ENCODE measurements at regions not wholly inside any gene's neighbourhood (a gene's known extent, or its start where the extent isn't known, plus 50 kb on each side); places are given as distances from the start of the nearest gene placed in this dataset.

DNA sequence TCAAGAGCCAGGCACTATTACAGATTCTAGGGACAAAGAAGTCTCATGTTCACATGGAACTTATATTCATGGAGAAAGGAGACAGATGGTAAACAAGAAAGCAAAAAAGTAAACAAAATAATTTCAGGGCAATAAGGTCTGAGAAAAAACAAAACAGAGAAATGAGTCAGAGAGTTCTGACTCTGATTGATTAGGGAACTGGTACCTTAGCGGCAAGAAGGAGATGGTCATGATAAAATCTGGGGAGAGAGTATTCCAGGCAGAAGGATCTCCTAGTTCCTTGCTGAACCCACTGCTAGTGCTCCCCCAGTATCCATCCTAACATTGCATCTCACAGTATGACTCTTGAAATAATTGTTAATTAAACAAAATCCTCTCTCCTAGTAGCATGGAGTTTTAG lies 161.8 kb upstream of the KLF7 start:
- TF ChIP-seq, protein P1, sequence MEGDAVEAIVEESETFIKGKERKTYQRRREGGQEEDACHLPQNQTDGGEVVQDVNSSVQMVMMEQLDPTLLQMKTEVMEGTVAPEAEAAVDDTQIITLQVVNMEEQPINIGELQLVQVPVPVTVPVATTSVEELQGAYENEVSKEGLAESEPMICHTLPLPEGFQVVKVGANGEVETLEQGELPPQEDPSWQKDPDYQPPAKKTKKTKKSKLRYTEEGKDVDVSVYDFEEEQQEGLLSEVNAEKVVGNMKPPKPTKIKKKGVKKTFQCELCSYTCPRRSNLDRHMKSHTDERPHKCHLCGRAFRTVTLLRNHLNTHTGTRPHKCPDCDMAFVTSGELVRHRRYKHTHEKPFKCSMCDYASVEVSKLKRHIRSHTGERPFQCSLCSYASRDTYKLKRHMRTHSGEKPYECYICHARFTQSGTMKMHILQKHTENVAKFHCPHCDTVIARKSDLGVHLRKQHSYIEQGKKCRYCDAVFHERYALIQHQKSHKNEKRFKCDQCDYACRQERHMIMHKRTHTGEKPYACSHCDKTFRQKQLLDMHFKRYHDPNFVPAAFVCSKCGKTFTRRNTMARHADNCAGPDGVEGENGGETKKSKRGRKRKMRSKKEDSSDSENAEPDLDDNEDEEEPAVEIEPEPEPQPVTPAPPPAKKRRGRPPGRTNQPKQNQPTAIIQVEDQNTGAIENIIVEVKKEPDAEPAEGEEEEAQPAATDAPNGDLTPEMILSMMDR (IDR thresholded peaks at IDR 0.05): no peak
- TF ChIP-seq, protein P2, sequence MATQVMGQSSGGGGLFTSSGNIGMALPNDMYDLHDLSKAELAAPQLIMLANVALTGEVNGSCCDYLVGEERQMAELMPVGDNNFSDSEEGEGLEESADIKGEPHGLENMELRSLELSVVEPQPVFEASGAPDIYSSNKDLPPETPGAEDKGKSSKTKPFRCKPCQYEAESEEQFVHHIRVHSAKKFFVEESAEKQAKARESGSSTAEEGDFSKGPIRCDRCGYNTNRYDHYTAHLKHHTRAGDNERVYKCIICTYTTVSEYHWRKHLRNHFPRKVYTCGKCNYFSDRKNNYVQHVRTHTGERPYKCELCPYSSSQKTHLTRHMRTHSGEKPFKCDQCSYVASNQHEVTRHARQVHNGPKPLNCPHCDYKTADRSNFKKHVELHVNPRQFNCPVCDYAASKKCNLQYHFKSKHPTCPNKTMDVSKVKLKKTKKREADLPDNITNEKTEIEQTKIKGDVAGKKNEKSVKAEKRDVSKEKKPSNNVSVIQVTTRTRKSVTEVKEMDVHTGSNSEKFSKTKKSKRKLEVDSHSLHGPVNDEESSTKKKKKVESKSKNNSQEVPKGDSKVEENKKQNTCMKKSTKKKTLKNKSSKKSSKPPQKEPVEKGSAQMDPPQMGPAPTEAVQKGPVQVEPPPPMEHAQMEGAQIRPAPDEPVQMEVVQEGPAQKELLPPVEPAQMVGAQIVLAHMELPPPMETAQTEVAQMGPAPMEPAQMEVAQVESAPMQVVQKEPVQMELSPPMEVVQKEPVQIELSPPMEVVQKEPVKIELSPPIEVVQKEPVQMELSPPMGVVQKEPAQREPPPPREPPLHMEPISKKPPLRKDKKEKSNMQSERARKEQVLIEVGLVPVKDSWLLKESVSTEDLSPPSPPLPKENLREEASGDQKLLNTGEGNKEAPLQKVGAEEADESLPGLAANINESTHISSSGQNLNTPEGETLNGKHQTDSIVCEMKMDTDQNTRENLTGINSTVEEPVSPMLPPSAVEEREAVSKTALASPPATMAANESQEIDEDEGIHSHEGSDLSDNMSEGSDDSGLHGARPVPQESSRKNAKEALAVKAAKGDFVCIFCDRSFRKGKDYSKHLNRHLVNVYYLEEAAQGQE (IDR thresholded peaks at IDR 0.05; ENCODE audit: low read depth, low read length): no peak
- TF ChIP-seq POLR2AphosphoS5 (IDR thresholded peaks at IDR 0.05; ENCODE audit: low read depth, low read length) (no peak), YY1 (IDR thresholded peaks at IDR 0.05; ENCODE audit: low read depth) (no peak), JUND (IDR thresholded peaks at IDR 0.05) (no peak), ELF1 (IDR thresholded peaks at IDR 0.05) (no peak), RAD21 (IDR thresholded peaks at IDR 0.05; ENCODE audit: low read length) (no peak), TAF1 (IDR thresholded peaks at IDR 0.05; ENCODE audit: borderline replicate concordance, low read depth, low read length) (no peak), SIN3A (IDR thresholded peaks at IDR 0.05; ENCODE audit: borderline replicate concordance, low read depth, low read length) (no peak), GABPA (IDR thresholded peaks at IDR 0.05; ENCODE audit: low read depth) (no peak), RCOR1 (IDR thresholded peaks at IDR 0.05; ENCODE audit: low read length) (no peak), EP300 (IDR thresholded peaks at IDR 0.05; ENCODE audit: borderline replicate concordance in 1 of 2, low read depth in 1 of 2, low read length in 1 of 2) (no peak)
- TF ChIP-seq, protein P3, sequence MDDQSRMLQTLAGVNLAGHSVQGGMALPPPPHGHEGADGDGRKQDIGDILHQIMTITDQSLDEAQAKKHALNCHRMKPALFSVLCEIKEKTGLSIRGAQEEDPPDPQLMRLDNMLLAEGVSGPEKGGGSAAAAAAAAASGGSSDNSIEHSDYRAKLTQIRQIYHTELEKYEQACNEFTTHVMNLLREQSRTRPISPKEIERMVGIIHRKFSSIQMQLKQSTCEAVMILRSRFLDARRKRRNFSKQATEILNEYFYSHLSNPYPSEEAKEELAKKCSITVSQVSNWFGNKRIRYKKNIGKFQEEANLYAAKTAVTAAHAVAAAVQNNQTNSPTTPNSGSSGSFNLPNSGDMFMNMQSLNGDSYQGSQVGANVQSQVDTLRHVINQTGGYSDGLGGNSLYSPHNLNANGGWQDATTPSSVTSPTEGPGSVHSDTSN (IDR thresholded peaks at IDR 0.05): no peak
- TF ChIP-seq, protein P4, sequence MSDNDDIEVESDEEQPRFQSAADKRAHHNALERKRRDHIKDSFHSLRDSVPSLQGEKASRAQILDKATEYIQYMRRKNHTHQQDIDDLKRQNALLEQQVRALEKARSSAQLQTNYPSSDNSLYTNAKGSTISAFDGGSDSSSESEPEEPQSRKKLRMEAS (IDR thresholded peaks at IDR 0.05; ENCODE audit: low read depth): no peak
